ENCODE measurements at regions not wholly inside any gene's neighbourhood (a gene's known extent, or its start where the extent isn't known, plus 50 kb on each side); places are given as distances from the start of the nearest gene placed in this dataset.

DNA sequence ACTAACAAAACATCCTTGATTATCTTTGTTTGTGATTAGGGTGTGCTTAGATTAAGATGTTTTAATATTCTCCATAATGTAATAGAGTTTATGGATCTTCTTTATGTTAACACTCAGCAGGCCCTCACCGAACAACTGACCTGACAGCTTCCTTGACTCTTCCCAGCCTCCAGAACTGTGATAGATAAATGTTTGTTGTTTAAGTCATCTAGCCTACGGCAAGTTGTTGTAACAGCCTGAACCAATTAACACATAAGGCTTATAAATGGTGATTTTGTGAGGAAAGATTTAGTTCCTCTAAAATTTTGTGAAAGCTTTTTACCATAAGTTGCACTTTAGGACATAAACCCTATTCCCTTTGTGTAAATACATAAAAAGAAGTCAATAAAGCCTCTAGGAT is 156.5 kb upstream of the DCN start:
- TF ChIP-seq, protein P1, sequence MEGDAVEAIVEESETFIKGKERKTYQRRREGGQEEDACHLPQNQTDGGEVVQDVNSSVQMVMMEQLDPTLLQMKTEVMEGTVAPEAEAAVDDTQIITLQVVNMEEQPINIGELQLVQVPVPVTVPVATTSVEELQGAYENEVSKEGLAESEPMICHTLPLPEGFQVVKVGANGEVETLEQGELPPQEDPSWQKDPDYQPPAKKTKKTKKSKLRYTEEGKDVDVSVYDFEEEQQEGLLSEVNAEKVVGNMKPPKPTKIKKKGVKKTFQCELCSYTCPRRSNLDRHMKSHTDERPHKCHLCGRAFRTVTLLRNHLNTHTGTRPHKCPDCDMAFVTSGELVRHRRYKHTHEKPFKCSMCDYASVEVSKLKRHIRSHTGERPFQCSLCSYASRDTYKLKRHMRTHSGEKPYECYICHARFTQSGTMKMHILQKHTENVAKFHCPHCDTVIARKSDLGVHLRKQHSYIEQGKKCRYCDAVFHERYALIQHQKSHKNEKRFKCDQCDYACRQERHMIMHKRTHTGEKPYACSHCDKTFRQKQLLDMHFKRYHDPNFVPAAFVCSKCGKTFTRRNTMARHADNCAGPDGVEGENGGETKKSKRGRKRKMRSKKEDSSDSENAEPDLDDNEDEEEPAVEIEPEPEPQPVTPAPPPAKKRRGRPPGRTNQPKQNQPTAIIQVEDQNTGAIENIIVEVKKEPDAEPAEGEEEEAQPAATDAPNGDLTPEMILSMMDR (IDR thresholded peaks at IDR 0.05; ENCODE audit: low read depth, low read length) = no peak
- TF ChIP-seq EZH2phosphoT487 (IDR thresholded peaks at IDR 0.05; ENCODE audit: low read depth) = no peak

Data from OCI-LY3 (cell line).